Lung (tissue), 11 donors: ENCODE measurements at regions not wholly inside any gene's neighbourhood (a gene's known extent, or its start where the extent isn't known, plus 50 kb on each side); places are given as distances from the start of the nearest gene placed in this dataset.
A peak's percentile ranks its signal among the peaks of the same experiment; 100 is the strongest.

Source experiments
- ATAC-seq: fragments of 200-7000 bp; cut with Tn5 transposase; one replicate; pipeline ENCODE4 v1.9.1; 2020; ENCODE audit warnings: moderate number of reproducible peaks; ENCODE audit not compliant: insufficient read depth, low FRiP score
- DNase-seq, 3 donors: peaks; one replicate each; pipeline ENCODE4 v3.0.0-alpha.2; 2013 to 2017
- H3K27ac ChIP-seq, 2 donors: one replicate each; pipeline ENCODE4 v1.5.1; 2013; ENCODE audit warnings: mild to moderate bottlenecking in 2 of 2, moderate library complexity in 2 of 2, control low read depth in 1 of 2, inconsistent platforms in 1 of 2, low read depth in 1 of 2, low read length in 1 of 2
- H3K27me3 ChIP-seq, 3 donors: one replicate each; pipeline ENCODE4 v1.5.1; 2013; ENCODE audit warnings: low read length in 2 of 3; ENCODE audit not compliant: control insufficient read depth in 3 of 3, insufficient read depth in 3 of 3
- H3K36me3 ChIP-seq, 4 donors: one replicate each; pipeline ENCODE4 v1.5.1; 2013; ENCODE audit warnings: low read length in 4 of 4, mild to moderate bottlenecking in 1 of 4, moderate library complexity in 1 of 4; ENCODE audit not compliant: control insufficient read depth in 4 of 4, insufficient read depth in 4 of 4
- H3K4me1 ChIP-seq, 5 donors: one replicate each; pipeline ENCODE4 v1.5.1; 2013; ENCODE audit warnings: low read length in 5 of 5, mild to moderate bottlenecking in 2 of 5, moderate library complexity in 1 of 5; ENCODE audit not compliant: control insufficient read depth in 5 of 5, insufficient read depth in 5 of 5
- H3K4me3 ChIP-seq: one replicate; pipeline ENCODE4 v1.5.1; 2013; ENCODE audit warnings: mild to moderate bottlenecking, control low read depth, moderate library complexity
- H3K9ac ChIP-seq, 2 donors: one replicate each; pipeline ENCODE4 v1.5.1; 2013; ENCODE audit warnings: low read length in 2 of 2, control low read depth in 1 of 2; ENCODE audit not compliant: insufficient read depth in 1 of 2
- H3K9me3 ChIP-seq, 4 donors: one replicate each; pipeline ENCODE4 v1.5.1; 2013; ENCODE audit warnings: low read length in 3 of 4, mild to moderate bottlenecking in 1 of 4, moderate library complexity in 1 of 4; ENCODE audit not compliant: control insufficient read depth in 4 of 4, insufficient read depth in 3 of 4
- WGBS, 2 donors: extraction: QIAGEN DNeasy Blood & Tissue Kit; methylation state at CpG; one replicate each; pipeline ENCODE4 v1.1.7; 2013; 5-methylcytosine and 5-hydroxymethylcytosine counted together
- TF ChIP-seq, protein P1 (sequence below): IDR thresholded peaks from 2 replicates; pipeline ENCODE4 v1.5.1; 2012; ENCODE audit warnings: mild to moderate bottlenecking; ENCODE audit errors: control extremely low read depth, extremely low read depth
- donor health status: control.
- donor health status: control.
- donor health status: Bipolar disorder and iron deficiency.
- donor health status: healthy.
- donor health status: DM: yes; HTN: yes; CAD: no.

- DNase-seq: no peak
- ATAC-seq: no peak
- TF ChIP-seq, protein P1, sequence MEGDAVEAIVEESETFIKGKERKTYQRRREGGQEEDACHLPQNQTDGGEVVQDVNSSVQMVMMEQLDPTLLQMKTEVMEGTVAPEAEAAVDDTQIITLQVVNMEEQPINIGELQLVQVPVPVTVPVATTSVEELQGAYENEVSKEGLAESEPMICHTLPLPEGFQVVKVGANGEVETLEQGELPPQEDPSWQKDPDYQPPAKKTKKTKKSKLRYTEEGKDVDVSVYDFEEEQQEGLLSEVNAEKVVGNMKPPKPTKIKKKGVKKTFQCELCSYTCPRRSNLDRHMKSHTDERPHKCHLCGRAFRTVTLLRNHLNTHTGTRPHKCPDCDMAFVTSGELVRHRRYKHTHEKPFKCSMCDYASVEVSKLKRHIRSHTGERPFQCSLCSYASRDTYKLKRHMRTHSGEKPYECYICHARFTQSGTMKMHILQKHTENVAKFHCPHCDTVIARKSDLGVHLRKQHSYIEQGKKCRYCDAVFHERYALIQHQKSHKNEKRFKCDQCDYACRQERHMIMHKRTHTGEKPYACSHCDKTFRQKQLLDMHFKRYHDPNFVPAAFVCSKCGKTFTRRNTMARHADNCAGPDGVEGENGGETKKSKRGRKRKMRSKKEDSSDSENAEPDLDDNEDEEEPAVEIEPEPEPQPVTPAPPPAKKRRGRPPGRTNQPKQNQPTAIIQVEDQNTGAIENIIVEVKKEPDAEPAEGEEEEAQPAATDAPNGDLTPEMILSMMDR: no peak
- 89 to 94% methylated on average over 5 of the region's 5 CpGs for WGBS, 2 donors
- Histone ChIP-seq H3K4me1 (peaks cover 0 to 42% (median 6%) of the 10 kb centered on the region in 5 donors), H3K9me3 (peaks cover 0 to 2% (median 0%) of the 10 kb centered on the region in 4 donors), H3K9ac (no peak overlapping the region), H3K27me3 (no peaks in the 10 kb centered on the region), H3K36me3 (no peaks in the 10 kb centered on the region), H3K4me3 (no peak overlapping the region), H3K27ac (no peak overlapping the region)
Observed at GRCh38 chr7:33714208-33714607, 191.1 kb upstream of the BMPER start.

GRCh38 chr7:33716581-33717477, 188.5 kb upstream of the BMPER start:
- H3K27ac ChIP-seq: no peak overlapping the region
- H3K27me3 ChIP-seq: no peaks in the 10 kb centered on the region
- no peak overlapping the region for H3K4me3 ChIP-seq
- no peak overlapping the region for H3K9ac ChIP-seq
- H3K36me3 ChIP-seq: no peaks in the 10 kb centered on the region
- H3K4me1 ChIP-seq: peaks cover 0 to 41% (median 6%) of the 10 kb centered on the region in 5 donors
- TF ChIP-seq, protein P1: peak; percentile 26
- ATAC-seq: no peak
- DNase-seq: peak in 2 of 3 donors; percentile 70 to 80
- peaks cover 0 to 2% (median 0%) of the 10 kb centered on the region in 4 donors for H3K9me3 ChIP-seq
- WGBS, 2 donors: 57 to 71% methylated on average over 2 of the region's 2 CpGs

DNA sequence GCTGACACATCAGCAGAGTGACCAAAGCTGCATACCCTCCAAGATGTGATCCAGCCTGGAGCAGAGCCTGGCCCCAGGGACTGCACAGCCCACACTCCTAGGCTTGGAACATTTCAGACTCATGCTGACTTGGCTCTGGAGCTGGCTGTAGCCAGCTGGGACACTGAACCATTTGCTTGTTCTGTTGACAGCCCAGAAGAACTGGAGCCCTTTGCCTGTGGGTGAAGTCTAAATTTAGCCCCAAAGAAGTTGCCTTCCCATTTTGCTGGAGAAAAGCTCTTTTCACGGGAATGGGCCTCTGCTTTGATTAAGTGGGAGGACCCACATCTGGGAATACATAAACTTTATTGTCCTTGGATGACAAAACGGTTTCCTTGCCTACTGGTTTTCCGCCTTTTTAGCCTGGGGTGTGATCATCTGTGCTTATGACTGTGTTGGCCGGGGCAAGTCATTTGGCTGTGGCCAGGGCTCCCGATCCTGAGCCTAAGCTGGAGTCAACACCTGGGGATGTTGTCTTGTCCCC, 186.2 kb upstream of the BMPER start:
- H3K9ac ChIP-seq: no peak overlapping the region
- no peaks in the 10 kb centered on the region for H3K27me3 ChIP-seq
- 71 to 84% methylated on average over 5 of the region's 5 CpGs for WGBS, 2 donors
- H3K4me1 ChIP-seq: peaks cover 0 to 43% (median 12%) of the 10 kb centered on the region in 5 donors
- H3K9me3 ChIP-seq: peaks cover 0 to 2% (median 0%) of the 10 kb centered on the region in 4 donors
- H3K36me3 ChIP-seq: no peaks in the 10 kb centered on the region
- H3K27ac ChIP-seq: peak overlapping the region in 1 of 2 donors; percentile 42
- DNase-seq (peak; percentile 68 to 93 (median 87)), ATAC-seq (peak; percentile 64)
- no peak overlapping the region for H3K4me3 ChIP-seq
- TF ChIP-seq, protein P1: no peak
